Motor neuron (in vitro differentiated cells): ENCODE measurements at regions not wholly inside any gene's neighbourhood (a gene's known extent, or its start where the extent isn't known, plus 50 kb on each side); places are given as distances from the start of the nearest gene placed in this dataset.
"Not testable (repeated sequence)": the region's sequence is repeated elsewhere in the genome, so short reads cannot be mapped to it uniquely, and the experiment has no call there.

ENCODE experiments used
- ATAC-seq, 8 experiments: fragments of 200-7000 bp; cut with Tn5 transposase; replicated peaks in 6 of 8; 2 replicates each; pipeline ENCODE4 v1.8.0; 2021; ENCODE audit warnings: mild to moderate bottlenecking in 8 of 8, moderate library complexity in 8 of 8
- H3K27ac ChIP-seq, 2 donors: fragments of 250-450 bp; sonication (Bioruptor Pico); 2 replicates each; pipeline ENCODE4 v1.9.0; 2021; ENCODE audit warnings: antibody characterized with exemption in 2 of 2, mild to moderate bottlenecking in 2 of 2, moderate library complexity in 1 of 2
- H3K4me1 ChIP-seq, 2 donors: fragments of 250-450 bp; sonication (Bioruptor Pico); replicated peaks in 1 of 2; 2 replicates each; pipeline ENCODE4 v1.6.1; 2021; ENCODE audit warnings: antibody characterized with exemption in 2 of 2, mild to moderate bottlenecking in 2 of 2, moderate library complexity in 1 of 2
- H3K4me3 ChIP-seq, 5 donors: fragments of 250-450 bp; sonication (Bioruptor Pico); 2 replicates each; pipeline ENCODE4 v1.9.0; 2021; ENCODE audit warnings: antibody characterized with exemption in 5 of 5, mild to moderate bottlenecking in 5 of 5, moderate library complexity in 4 of 5
- WGBS, 10 experiments: fragments of 450-650 bp; shearing (Covaris generic); methylation state at CpG; one replicate each; pipeline ENCODE4 v1.0.0; 2022; 5-methylcytosine and 5-hydroxymethylcytosine counted together
- in situ Hi-C, 9 experiments: fragments of 400-800 bp; cut with MboI; loops; one replicate each; pipeline ENCODE4 v1.15.0; 2021; ENCODE audit warnings: low sequenced_read_pairs in 9 of 9, low pct_unique_long_range_greater_than_20kb in 2 of 9; ENCODE audit not compliant: unreplicated experiment in 9 of 9

DNA sequence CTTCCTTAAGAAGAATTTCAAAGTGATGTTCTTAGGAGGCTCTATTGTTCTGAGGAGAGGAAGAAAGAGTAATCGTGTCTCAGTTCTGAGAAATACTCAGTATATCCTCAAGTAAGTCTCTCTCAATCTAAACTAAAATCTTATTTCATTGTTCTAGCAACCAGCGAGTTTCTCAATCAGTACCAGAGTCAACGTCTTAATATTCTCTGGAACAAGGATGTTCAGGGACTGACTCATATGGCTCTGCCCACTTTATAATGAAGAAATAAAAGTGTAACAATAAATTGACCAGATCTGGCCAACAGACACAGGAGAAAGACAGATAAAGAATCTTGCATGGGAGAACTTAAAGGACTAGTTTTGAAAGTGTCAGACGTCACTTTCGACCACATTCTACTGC, 469.8 kb upstream of the FLRT2 start:
- no peak for ATAC-seq
- WGBS, 10 experiments, result 20 to 100% (median 86%) methylated on average over 1 to 5 of the region's 5 CpGs; no CpG with 5 or more reads in 1 of the 10 experiments
- in situ Hi-C loops, result no loop called here
- Histone ChIP-seq H3K4me3 (no peak overlapping the region), H3K4me1 (no peaks in the 10 kb centered on the region), H3K27ac (no peak overlapping the region)

DNA sequence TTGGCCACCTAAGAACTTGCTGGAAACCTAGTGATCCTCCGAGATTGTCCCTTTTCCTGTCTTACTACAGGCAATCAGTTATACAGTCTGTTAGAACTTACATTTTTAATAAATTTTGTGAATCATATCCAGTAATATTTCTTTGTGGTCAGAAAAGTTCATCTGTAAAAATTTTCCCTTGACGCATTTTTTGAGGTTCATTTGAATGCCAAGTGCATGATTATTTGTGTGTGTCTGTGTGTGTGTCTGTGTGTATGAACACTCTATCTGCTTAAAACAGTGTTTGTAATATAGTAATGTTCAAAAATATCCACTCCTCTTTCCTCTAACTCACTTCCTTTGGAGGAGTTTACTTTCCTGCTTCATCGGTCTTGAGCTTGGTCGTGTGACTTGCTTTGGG, 468.7 kb upstream of the FLRT2 start:
- H3K27ac ChIP-seq, result no peak overlapping the region
- ATAC-seq, result no peak
- H3K4me3 ChIP-seq, result no peak overlapping the region
- WGBS, 10 experiments, result 53 to 100% (median 93%) methylated on average over 1 to 4 of the region's 4 CpGs; no CpG with 5 or more reads in 1 of the 10 experiments
- in situ Hi-C loops, result no loop called here
- H3K4me1 ChIP-seq, result no peaks in the 10 kb centered on the region

DNA sequence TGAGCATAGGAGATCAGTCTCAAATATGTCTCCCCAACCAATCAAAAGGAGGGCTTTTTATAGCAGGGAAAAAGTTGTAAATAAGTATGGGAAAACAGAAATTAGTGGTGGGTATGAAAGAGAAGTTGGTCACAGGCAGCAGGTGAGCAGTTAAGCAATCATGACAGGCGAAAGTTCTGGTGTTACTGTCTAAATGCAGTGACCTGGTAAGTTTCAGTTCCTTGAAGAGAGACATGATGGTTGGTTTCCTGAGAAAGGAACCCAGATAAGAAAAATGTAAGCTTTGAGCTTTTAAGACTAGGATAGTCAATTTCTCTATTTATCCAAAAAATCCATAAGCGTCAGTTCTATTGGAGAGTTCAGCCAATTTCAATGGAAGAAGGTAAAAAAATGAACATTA, 466.2 kb upstream of the FLRT2 start:
- no peaks in the 10 kb centered on the region for H3K4me1 ChIP-seq
- no peak overlapping the region for H3K27ac ChIP-seq
- no peak for ATAC-seq
- in situ Hi-C loops, result no loop called here
- no peak overlapping the region for H3K4me3 ChIP-seq
- WGBS, 10 experiments, result 0 to 100% (median 92%) methylated on average over 1 to 2 of the region's 2 CpGs; no CpG with 5 or more reads in 1 of the 10 experiments

DNA sequence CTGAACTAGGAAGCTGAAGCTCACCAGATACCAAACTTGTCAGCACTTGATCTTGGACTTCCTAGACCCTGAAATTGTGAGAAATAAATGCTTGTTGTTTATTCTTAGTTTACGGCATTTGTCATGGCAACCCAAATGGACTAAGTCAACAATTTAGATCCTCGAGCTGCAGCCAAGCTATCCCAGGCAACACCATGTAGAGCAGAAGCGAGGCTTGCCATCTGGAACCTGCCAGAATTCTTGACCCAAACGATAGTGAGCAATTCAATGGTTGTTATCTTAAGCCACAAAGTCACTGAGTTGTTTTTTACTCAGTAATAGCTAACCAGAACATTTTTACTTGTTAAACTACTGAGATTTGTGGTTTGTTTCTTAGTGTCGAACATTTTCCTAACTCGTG, 458.5 kb upstream of the FLRT2 start:
- WGBS, 10 experiments, result 26 to 100% (median 85%) methylated on average over 1 to 6 of the region's 6 CpGs
- H3K4me1 ChIP-seq, result no peaks in the 10 kb centered on the region
- no peak for ATAC-seq
- no peak overlapping the region for H3K4me3 ChIP-seq
- in situ Hi-C loops, result no loop called here
- H3K27ac ChIP-seq, result no peak overlapping the region

DNA sequence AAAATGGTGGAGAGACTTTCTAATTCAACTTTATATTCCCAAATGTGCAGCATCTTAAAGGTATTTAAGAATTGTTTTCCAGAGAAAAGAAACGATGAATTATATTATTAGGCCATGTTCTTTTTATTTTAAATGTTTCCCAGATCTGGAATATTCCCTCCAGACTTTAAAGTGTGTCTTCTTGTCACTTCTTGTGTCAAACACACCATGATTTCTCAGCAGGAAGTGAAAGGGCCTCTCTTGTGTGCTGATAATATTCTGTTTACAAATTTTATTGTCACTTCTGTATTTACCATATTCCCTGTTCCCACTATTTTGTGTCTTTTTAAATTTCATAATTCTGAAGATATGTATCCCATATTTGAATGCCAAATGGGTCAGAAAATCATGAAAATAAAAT, 455.0 kb upstream of the FLRT2 start:
- no peak overlapping the region for H3K27ac ChIP-seq
- no peak overlapping the region for H3K4me3 ChIP-seq
- no peaks in the 10 kb centered on the region for H3K4me1 ChIP-seq
- ATAC-seq, result no peak
- WGBS, 10 experiments, result 0 to 80% (median 41%) methylated on average over 1 of the region's 1 CpG
- in situ Hi-C loops, result no loop called here

DNA sequence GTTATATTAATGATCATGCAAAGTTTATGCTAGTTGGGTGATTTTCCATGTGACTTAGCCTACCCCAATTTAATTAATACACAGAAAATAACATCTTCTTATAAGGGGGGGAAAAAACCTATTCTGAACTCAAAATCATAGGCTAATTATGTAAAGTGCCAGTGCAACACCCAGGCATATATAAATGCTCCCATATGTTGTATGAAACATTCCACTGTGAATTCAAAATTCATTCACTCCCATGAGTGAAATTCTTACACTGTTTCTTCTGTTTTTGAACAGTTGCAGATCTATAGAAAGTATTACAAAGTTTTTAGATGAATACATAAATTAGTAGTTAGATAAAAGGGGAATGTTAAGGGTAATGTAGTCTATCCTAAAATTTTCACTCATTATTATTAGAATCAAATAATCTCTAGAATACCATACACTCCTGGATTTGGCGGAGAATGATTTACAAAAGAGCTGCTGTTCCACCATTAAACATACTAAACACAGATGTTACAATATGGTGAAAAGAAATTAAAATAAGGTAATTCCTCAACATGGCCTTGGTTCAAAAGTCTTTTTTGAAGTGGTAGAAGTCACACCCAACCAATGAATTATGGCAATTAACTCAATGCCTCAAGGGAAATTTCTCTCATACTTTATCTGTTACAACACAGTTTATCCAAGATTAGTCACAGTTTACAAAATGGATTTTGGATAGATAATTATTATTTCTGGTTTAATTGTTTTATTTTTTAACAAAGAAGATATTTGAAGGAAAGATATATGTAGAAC, 454.1 kb upstream of the FLRT2 start:
- Histone ChIP-seq H3K4me3 (no peak overlapping the region), H3K4me1 (no peaks in the 10 kb centered on the region), H3K27ac (no peak overlapping the region)
- 9 to 100% (median 100%) methylated on average over 1 of the region's 1 CpG; no CpG with 5 or more reads in 3 of the 10 experiments for WGBS, 10 experiments
- peak in 3 of 8 experiments; percentile 71 to 90 (median 78) for ATAC-seq
- in situ Hi-C loops, result no loop called here

DNA sequence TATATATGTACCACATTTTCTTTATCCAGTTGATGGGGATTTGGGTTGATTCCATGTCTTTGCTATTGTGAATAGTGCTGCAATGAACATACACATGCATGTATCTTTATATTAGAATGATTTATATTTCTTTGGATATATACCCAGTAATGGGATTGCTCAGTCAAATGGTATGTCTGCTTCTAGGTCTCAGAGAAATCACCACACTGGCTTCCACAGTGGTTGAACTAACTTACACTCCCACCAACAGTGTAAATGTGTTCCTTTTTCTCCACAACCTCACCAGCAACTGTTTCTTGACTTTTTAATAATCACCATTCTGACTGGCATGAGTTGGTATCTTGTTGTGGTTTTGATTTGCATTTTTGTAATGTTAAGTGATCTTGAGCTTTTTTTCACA, 452.2 kb upstream of the FLRT2 start:
- H3K4me3 ChIP-seq, H3K4me1 ChIP-seq, ATAC-seq, H3K27ac ChIP-seq, in situ Hi-C loops: not testable (repeated sequence)

DNA sequence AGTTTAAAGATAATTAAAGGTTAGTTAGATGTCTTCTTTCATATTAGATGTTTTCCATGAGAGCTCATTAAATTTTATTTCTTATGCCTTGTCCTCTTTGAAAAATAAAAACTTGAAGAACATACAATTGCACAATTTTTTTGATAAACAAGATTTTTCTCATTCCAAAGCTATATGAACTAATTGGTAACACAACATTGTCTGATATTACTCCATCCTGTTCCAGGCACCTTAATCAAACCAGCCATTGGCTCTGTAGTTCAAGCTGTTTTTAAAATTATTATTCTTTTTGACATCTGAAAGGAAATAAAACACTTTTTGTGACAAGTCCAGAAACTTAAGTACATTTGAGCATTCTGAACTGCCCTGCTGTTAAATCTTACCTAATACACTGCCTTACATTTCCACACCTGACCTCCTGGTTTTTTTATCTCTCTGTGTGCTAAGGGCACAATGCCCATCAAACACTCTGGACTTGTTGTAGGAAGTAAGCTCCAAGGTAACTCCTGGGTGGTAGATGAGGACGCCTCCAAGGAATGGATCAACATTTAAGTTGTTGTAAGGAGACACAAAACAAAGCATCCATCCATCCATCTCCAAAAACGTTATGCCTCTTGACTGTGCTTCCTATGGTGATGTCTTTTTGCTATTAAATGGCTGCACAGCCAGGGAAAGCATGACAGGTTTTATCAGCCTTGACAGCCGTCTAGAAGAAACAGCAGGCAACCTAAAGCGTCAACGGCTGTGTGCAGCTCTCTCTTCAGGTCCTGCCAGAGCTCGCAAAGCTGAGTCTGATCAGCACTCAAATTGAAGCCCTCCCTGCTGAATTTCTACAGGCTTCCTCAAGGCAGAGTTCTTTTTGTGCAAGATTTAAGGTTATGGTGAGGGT, 449.9 kb upstream of the FLRT2 start:
- in situ Hi-C loops, result no loop called here
- ATAC-seq, result no peak
- Histone ChIP-seq H3K4me3 (no peak overlapping the region), H3K27ac (no peak overlapping the region), H3K4me1 (no peaks in the 10 kb centered on the region)
- 0 to 100% (median 53%) methylated on average over 1 to 6 of the region's 6 CpGs; no CpG with 5 or more reads in 1 of the 10 experiments for WGBS, 10 experiments

DNA sequence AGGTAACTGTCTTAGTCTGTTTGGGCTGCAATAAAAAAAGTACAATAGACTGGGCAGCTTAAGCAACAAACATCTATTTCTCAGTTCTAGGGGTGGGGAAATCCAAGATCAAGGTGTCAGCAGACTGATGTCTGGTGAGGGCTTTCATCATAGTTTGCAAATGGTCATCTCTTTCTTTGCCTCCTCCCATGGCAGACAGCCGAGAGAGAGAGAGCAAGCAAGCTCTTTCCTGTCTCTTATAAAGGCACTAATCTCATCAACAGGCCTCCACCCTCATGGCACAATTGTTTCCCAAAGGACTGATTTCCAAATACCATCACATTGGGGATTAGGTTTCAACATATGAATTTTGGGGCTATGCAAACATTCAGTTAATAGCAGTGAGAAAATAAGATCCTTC, 445.6 kb upstream of the FLRT2 start:
- no peak overlapping the region for H3K27ac ChIP-seq
- no peaks in the 10 kb centered on the region for H3K4me1 ChIP-seq
- peak in 1 of 8 experiments; percentile 57 for ATAC-seq
- in situ Hi-C loops, result no loop called here
- WGBS, 10 experiments, result 20 to 100% (median 67%) methylated on average over 1 of the region's 1 CpG; no CpG with 5 or more reads in 6 of the 10 experiments
- H3K4me3 ChIP-seq, result no peak overlapping the region

DNA sequence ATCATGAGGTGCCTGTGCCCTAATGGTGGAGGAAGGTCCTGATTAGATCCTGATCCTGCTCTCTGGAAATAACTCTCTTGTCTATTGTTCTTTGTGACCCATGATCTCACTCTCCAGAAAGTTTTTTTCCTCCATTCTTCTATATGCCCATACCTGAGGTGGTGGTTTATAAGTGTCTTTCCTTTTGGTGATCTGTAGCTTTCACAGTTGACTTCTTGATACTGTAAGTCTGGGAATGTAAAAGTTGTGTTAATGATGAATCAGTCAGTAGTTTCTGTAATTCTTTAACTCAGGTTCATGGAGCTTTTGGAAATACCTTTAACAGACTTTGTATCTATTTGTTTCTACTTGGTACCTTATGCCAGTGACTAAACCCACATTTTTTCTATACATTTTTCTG, 444.0 kb upstream of the FLRT2 start:
- Histone ChIP-seq H3K4me1 (no peaks in the 10 kb centered on the region), H3K27ac (no peak overlapping the region), H3K4me3 (no peak overlapping the region)
- no peak for ATAC-seq
- in situ Hi-C loops, result no loop called here

DNA sequence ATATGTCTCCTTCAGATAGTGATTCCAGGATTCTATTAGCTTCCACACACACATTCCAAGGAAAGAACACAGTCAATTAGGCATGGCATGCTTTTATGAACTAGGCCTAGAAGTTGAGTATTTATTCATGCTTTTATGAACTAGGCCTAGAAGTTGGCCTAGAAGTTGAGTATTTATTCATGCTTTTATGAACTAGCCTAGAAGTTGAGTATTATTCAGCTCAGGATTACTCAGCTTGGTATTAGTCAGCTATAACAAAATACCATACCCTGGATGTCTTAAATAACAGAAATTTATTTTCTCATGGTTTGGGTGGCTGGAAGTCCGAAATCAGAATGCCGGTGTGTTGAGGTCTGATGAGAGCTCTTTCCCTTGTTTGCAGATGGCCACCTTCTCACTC, 442.7 kb upstream of the FLRT2 start:
- in situ Hi-C loops, result no loop called here
- 0 to 100% (median 55%) methylated on average over 1 to 2 of the region's 2 CpGs; no CpG with 5 or more reads in 2 of the 10 experiments for WGBS, 10 experiments
- Histone ChIP-seq H3K27ac (no peak overlapping the region), H3K4me3 (no peak overlapping the region), H3K4me1 (no peaks in the 10 kb centered on the region)
- ATAC-seq, result no peak

DNA sequence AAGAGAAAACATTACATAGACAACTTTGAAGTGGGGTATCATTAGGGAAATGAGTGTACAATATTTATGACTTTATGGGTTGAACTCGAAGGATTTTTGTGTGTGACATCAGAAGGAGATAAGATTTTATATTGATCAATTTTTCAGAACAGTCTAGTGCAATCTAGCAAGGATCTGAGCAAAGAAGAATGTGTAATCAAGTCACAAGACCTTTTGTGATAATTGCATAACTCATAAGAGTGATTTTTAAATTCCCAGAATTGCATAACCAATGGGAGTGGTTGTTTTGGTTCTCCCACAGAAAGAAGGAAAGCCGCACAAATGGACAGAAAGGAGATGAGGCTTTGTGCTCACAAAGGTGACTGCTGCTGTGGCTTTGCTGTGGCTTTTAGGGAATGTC, 441.8 kb upstream of the FLRT2 start:
- no peaks in the 10 kb centered on the region for H3K4me1 ChIP-seq
- ATAC-seq, result peak in 2 of 8 experiments; percentile 66 to 73
- 67 to 95% (median 76%) methylated on average over 1 to 2 of the region's 2 CpGs; no CpG with 5 or more reads in 2 of the 10 experiments for WGBS, 10 experiments
- no peak overlapping the region for H3K27ac ChIP-seq
- in situ Hi-C loops, result no loop called here
- no peak overlapping the region for H3K4me3 ChIP-seq

DNA sequence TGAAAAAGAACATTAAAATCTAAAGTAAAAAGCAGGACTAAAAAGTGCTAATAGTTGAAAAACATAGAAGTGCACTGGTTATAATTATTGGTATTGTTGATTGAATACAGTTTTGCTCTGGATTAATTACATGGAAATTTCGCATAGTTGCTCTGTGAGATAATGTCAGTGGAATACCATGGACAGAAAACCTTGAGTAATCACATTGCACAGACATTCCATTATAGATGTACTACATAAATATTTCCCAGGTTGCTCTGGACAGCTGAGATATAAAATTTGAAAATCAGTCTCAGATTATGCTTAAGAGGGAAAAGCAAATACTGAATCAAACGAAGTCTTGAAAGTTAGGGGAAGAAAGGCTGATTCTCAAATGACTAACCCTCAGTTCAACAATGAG, 439.3 kb upstream of the FLRT2 start:
- in situ Hi-C loops, result no loop called here
- Histone ChIP-seq H3K4me3 (no peak overlapping the region), H3K27ac (no peak overlapping the region), H3K4me1 (no peaks in the 10 kb centered on the region)
- ATAC-seq, result no peak
- 35 to 96% (median 71%) methylated on average over 1 to 2 of the region's 2 CpGs for WGBS, 10 experiments
